SK-N-SH (cell line): ENCODE measurements at regions not wholly inside any gene's neighbourhood (a gene's known extent, or its start where the extent isn't known, plus 50 kb on each side); places are given as distances from the start of the nearest gene placed in this dataset.

Experiments used
- CTCF ChIP-seq: fragments of 200-600 bp; sonication (generic); IDR thresholded peaks from 2 replicates; pipeline ENCODE4 v1.6.1; 2017; ENCODE audit warnings: antibody characterized with exemption, mild to moderate bottlenecking, moderate library complexity
- ELF1 ChIP-seq: IDR thresholded peaks from 2 replicates; pipeline ENCODE4 v1.4.0; 2012
- EP300 ChIP-seq, 2 experiments: IDR thresholded peaks; 2 replicates each; pipeline versions ENCODE4 v1.4.0 to v1.6.1; 2012; ENCODE audit warnings: borderline replicate concordance in 1 of 2, low read depth in 1 of 2, low read length in 1 of 2
- EZH2phosphoT487 ChIP-seq: fragments of 200-600 bp; sonication (generic); IDR thresholded peaks from 2 replicates; pipeline ENCODE4 v1.6.1; 2017; ENCODE audit warnings: low read depth, mixed run types, mild to moderate bottlenecking, antibody characterized with exemption, moderate library complexity, borderline replicate concordance
- FOXM1 ChIP-seq: IDR thresholded peaks from 2 replicates; pipeline ENCODE4 v1.4.0; 2012; ENCODE audit warnings: low read depth, mild to moderate bottlenecking
- GABPA ChIP-seq: IDR thresholded peaks from 2 replicates; pipeline ENCODE4 v1.4.0; 2012; ENCODE audit warnings: low read depth, mild to moderate bottlenecking
- MAX ChIP-seq: IDR thresholded peaks from 2 replicates; pipeline ENCODE4 v1.4.0; 2012; ENCODE audit warnings: low read depth
- NRF1 ChIP-seq: IDR thresholded peaks from 2 replicates; pipeline ENCODE4 v1.6.1; 2012; ENCODE audit warnings: low read depth, mild to moderate bottlenecking, low read length
- POLR2AphosphoS5 ChIP-seq: IDR thresholded peaks from 2 replicates; pipeline ENCODE4 v1.6.1; 2012; ENCODE audit warnings: low read depth, low read length
- SMC3 ChIP-seq: IDR thresholded peaks from 2 replicates; pipeline ENCODE4 v1.6.1; 2012; ENCODE audit warnings: low read depth, low read length, improper control_type of control experiment
- TF ChIP-seq, protein P1 (sequence below): IDR thresholded peaks from 2 replicates; pipeline ENCODE4 v1.6.1; 2012; ENCODE audit warnings: mild to moderate bottlenecking, low read depth, low read length, moderate library complexity

DNA sequence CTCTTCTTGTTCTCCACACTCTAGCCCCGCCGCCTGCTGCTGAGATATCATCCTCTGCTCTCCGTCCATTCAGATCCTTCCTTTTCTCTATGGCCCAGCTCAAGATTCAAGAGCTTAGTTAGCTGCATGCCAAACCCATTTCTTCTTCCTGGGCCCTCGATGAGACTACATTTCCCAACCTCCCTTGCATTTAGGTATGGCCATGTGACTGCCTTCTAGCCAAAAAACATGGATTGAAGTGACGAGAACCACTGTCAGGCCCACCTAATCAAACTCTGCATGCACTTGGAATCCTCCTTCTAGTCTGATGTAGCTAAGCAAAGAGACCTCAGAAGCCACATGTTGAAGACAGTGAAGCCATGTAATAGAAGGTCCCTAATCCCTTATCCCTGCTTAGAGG, 308.2 kb downstream of the VPS13C start:
- no peak for TF ChIP-seq CTCF
- TF ChIP-seq EZH2phosphoT487 = no peak
- no peak for TF ChIP-seq POLR2AphosphoS5
- TF ChIP-seq EP300 (IDR thresholded peaks at IDR 0.05; ENCODE audit: borderline replicate concordance in 1 of 2, low read depth in 1 of 2, low read length in 1 of 2) = no peak
- TF ChIP-seq MAX = no peak
- TF ChIP-seq ELF1 = no peak
- TF ChIP-seq, protein P1, sequence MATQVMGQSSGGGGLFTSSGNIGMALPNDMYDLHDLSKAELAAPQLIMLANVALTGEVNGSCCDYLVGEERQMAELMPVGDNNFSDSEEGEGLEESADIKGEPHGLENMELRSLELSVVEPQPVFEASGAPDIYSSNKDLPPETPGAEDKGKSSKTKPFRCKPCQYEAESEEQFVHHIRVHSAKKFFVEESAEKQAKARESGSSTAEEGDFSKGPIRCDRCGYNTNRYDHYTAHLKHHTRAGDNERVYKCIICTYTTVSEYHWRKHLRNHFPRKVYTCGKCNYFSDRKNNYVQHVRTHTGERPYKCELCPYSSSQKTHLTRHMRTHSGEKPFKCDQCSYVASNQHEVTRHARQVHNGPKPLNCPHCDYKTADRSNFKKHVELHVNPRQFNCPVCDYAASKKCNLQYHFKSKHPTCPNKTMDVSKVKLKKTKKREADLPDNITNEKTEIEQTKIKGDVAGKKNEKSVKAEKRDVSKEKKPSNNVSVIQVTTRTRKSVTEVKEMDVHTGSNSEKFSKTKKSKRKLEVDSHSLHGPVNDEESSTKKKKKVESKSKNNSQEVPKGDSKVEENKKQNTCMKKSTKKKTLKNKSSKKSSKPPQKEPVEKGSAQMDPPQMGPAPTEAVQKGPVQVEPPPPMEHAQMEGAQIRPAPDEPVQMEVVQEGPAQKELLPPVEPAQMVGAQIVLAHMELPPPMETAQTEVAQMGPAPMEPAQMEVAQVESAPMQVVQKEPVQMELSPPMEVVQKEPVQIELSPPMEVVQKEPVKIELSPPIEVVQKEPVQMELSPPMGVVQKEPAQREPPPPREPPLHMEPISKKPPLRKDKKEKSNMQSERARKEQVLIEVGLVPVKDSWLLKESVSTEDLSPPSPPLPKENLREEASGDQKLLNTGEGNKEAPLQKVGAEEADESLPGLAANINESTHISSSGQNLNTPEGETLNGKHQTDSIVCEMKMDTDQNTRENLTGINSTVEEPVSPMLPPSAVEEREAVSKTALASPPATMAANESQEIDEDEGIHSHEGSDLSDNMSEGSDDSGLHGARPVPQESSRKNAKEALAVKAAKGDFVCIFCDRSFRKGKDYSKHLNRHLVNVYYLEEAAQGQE = no peak
- TF ChIP-seq GABPA = no peak
- TF ChIP-seq SMC3 = no peak
- TF ChIP-seq FOXM1 = no peak
- no peak for TF ChIP-seq NRF1
